ENCODE measurements at regions not wholly inside any gene's neighbourhood (a gene's known extent, or its start where the extent isn't known, plus 50 kb on each side); places are given as distances from the start of the nearest gene placed in this dataset.

DNA sequence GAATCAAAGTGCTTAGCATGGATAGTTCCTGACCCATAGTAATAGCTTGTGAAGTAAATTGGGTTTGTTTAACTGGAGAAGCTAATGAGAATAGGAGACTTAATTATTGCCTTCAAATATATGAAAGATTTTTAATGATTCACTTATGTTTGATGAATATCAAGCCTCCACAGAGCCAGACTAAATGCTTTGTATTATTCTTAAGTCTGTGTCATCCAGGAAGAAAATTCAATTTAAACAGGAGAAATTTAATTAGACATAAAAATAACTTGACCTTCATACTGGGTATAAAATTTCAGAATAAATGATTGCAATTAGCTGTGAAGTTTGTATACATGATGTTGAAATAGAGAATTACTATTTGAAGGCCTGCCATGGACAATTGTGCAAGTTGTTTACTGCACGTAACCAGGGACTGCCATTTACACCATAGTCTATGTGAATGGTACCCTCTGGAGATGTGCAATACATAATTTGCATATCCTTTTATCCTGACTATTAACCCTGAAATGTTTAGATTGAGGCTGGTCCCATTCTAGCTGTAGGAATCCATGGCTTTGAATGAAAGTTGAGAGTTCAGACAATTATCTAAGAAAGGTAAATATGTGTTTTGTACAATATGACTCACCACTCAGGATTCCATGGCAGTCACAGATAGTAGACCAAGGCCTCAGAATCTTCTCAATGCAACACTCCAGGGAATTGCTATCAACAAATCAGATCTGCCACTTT, 133.5 kb upstream of the IL12B start:
- H3K9me2 ChIP-seq (replicated peaks; ENCODE audit: insufficient read depth, low read length) = no peaks in the 10 kb centered on the region
- no peaks in the 10 kb centered on the region for H3K9me3 ChIP-seq (replicated peaks; ENCODE audit: insufficient read depth, low read length)
- no peak overlapping the region for H3K4me3 ChIP-seq (ENCODE audit: low read length)
- no peaks in the 10 kb centered on the region for H3F3A ChIP-seq (ENCODE audit: insufficient read depth, low read length)
- H3K79me2 ChIP-seq (ENCODE audit: low read length) = no peaks in the 10 kb centered on the region
- no peak overlapping the region for H2AFZ ChIP-seq (ENCODE audit: low read length)
- no peak overlapping the region for H3K27ac ChIP-seq (ENCODE audit: low read length)
- TF ChIP-seq CTCF (IDR thresholded peaks at IDR 0.05; ENCODE audit: low read length) (no peak), EZH2phosphoT487 (IDR thresholded peaks at IDR 0.05; ENCODE audit: low read length) (no peak), EZH2 (optimal IDR thresholded peaks at IDR 0.05; ENCODE audit: low read depth, low read length) (no peak)
- no peaks in the 10 kb centered on the region for H3K27me3 ChIP-seq (replicated peaks; ENCODE audit: insufficient read depth, low read length)
- no peaks in the 10 kb centered on the region for H4K20me1 ChIP-seq (ENCODE audit: insufficient read depth, low read length)
- DNase-seq = no peak
- no peaks in the 10 kb centered on the region for H3K36me3 ChIP-seq (replicated peaks; ENCODE audit: insufficient read depth, low read length)
- no peak overlapping the region for H3K9ac ChIP-seq (ENCODE audit: low read length)
- no peak overlapping the region for H3K4me2 ChIP-seq (ENCODE audit: low read depth, low read length)
- peaks cover 17% of the 10 kb centered on the region for H3K4me1 ChIP-seq (ENCODE audit: low read length)

GRCh38 chr5:159465604-159466003, 135.3 kb upstream of the IL12B start:
- Histone ChIP-seq H3K4me1 (ENCODE audit: low read length) (peaks cover 16% of the 10 kb centered on the region), H3K79me2 (ENCODE audit: low read length) (no peaks in the 10 kb centered on the region), H3F3A (ENCODE audit: insufficient read depth, low read length) (no peaks in the 10 kb centered on the region), H3K4me3 (ENCODE audit: low read length) (no peak overlapping the region), H3K36me3 (replicated peaks; ENCODE audit: insufficient read depth, low read length) (no peaks in the 10 kb centered on the region), H3K9me2 (replicated peaks; ENCODE audit: insufficient read depth, low read length) (no peaks in the 10 kb centered on the region), H3K27me3 (replicated peaks; ENCODE audit: insufficient read depth, low read length) (no peaks in the 10 kb centered on the region), H3K27ac (ENCODE audit: low read length) (no peak overlapping the region), H3K9me3 (replicated peaks; ENCODE audit: insufficient read depth, low read length) (no peaks in the 10 kb centered on the region), H3K4me2 (ENCODE audit: low read depth, low read length) (no peak overlapping the region), H3K9ac (ENCODE audit: low read length) (no peak overlapping the region), H4K20me1 (ENCODE audit: insufficient read depth, low read length) (no peaks in the 10 kb centered on the region), H2AFZ (ENCODE audit: low read length) (no peak overlapping the region)
- TF ChIP-seq EZH2 (optimal IDR thresholded peaks at IDR 0.05; ENCODE audit: low read depth, low read length) (no peak), CTCF (IDR thresholded peaks at IDR 0.05; ENCODE audit: low read length) (no peak), EZH2phosphoT487 (IDR thresholded peaks at IDR 0.05; ENCODE audit: low read length) (no peak)
- DNase-seq = no peak

DNA sequence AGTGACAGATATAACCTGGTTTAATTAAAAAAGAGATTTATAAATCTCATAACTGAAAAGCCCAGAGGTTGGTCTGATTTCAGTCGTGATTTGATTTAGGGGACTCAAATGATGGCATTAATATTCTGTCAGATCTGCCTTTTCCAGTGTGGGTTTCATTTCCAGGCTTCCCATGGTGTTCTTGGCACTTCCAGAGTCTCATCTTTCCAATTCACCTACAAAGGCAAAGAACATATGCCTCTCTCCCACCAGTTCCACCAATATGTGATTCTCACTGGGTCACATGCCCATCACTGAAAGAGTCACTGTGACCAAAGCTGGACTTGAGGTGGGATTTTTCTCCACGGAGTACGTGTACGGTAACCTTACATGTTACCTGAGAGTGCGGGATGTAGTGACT, 137.4 kb upstream of the IL12B start:
- Histone ChIP-seq H3K27me3 (replicated peaks; ENCODE audit: insufficient read depth, low read length) (no peaks in the 10 kb centered on the region), H3K9ac (ENCODE audit: low read length) (no peak overlapping the region), H3K9me2 (replicated peaks; ENCODE audit: insufficient read depth, low read length) (no peaks in the 10 kb centered on the region), H4K20me1 (ENCODE audit: insufficient read depth, low read length) (no peaks in the 10 kb centered on the region), H3F3A (ENCODE audit: insufficient read depth, low read length) (no peaks in the 10 kb centered on the region), H2AFZ (ENCODE audit: low read length) (no peak overlapping the region), H3K36me3 (replicated peaks; ENCODE audit: insufficient read depth, low read length) (no peaks in the 10 kb centered on the region), H3K4me2 (ENCODE audit: low read depth, low read length) (no peak overlapping the region), H3K4me1 (ENCODE audit: low read length) (peaks cover 16% of the 10 kb centered on the region), H3K9me3 (replicated peaks; ENCODE audit: insufficient read depth, low read length) (no peaks in the 10 kb centered on the region), H3K27ac (ENCODE audit: low read length) (no peak overlapping the region), H3K79me2 (ENCODE audit: low read length) (no peaks in the 10 kb centered on the region), H3K4me3 (ENCODE audit: low read length) (no peak overlapping the region)
- TF ChIP-seq EZH2phosphoT487 (IDR thresholded peaks at IDR 0.05; ENCODE audit: low read length) (no peak), CTCF (IDR thresholded peaks at IDR 0.05; ENCODE audit: low read length) (no peak), EZH2 (optimal IDR thresholded peaks at IDR 0.05; ENCODE audit: low read depth, low read length) (no peak)
- DNase-seq = no peak
